Spinal cord (tissue), 9 donors: ENCODE measurements at regions not wholly inside any gene's neighbourhood (a gene's known extent, or its start where the extent isn't known, plus 50 kb on each side); places are given as distances from the start of the nearest gene placed in this dataset.
A peak's percentile ranks its signal among the peaks of the same experiment; 100 is the strongest.

Source experiments
- DNase-seq, 6 donors: peaks; one replicate each; pipeline versions ENCODE4 v3.0.0 to v3.0.0-alpha.2; 2013 to 2015; ENCODE audit warnings: low spot score in 6 of 6, low read depth in 4 of 6
- H3K27ac ChIP-seq: one replicate; pipeline ENCODE4 v1.5.1; 2013; ENCODE audit warnings: low read depth, low read length, control low read depth
- H3K27me3 ChIP-seq: one replicate; pipeline ENCODE4 v1.6.1; 2013; ENCODE audit warnings: low read length; ENCODE audit not compliant: control insufficient read depth, insufficient read depth
- H3K36me3 ChIP-seq: one replicate; pipeline ENCODE4 v1.6.1; 2013; ENCODE audit warnings: low read length; ENCODE audit not compliant: control insufficient read depth, insufficient read depth
- H3K4me1 ChIP-seq: one replicate; pipeline ENCODE4 v1.6.1; 2013; ENCODE audit warnings: low read length; ENCODE audit not compliant: control insufficient read depth, insufficient read depth
- H3K4me3 ChIP-seq: one replicate; pipeline ENCODE4 v1.5.1; 2013; ENCODE audit warnings: low read depth, low read length, control low read depth
- H3K9me3 ChIP-seq: one replicate; pipeline ENCODE4 v1.6.1; 2013; ENCODE audit warnings: low read length; ENCODE audit not compliant: control insufficient read depth, insufficient read depth
- WGBS: methylation state at CpG from one replicate; pipeline ENCODE4 v1.1.5; 2013; ENCODE audit warnings: missing lambda C conversion rate; ENCODE audit not compliant: insufficient coverage; 5-methylcytosine and 5-hydroxymethylcytosine counted together
- donor health status: healthy.

DNA sequence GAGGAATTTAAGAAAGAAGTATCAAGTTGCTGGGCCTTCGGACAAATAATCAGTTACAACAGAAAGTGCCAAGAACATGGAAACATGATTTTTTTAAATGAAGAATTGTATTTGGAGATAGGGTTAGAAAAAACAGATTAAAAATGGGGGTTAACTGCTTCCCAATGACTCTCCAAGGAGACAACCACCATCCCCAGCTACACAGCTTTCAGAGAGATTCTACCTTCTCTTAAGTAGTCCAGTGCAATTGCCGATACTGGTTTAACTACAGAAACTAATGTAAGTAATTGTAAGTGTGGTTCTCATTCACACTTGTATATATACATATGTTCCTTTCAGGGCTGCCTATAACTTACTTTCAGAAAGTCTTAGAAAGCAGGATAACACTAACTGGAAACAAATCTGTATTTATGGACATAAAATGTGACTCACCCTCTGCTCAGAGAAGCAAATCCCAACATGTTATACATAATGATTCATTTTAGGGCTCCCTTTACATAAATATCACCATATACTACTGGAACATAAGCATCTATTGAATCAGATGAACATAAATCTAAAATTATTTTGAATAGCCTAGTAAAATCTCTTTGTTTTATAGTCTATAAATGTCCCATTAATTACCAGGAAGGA lies 248.9 kb upstream of the UGT8 start:
- H3K4me3 ChIP-seq = no peak overlapping the region
- H3K27ac ChIP-seq = no peak overlapping the region
- H3K27me3 ChIP-seq = no peaks in the 10 kb centered on the region
- no peaks in the 10 kb centered on the region for H3K9me3 ChIP-seq
- H3K4me1 ChIP-seq = no peaks in the 10 kb centered on the region
- H3K36me3 ChIP-seq = no peaks in the 10 kb centered on the region
- peak in 1 of 6 donors; percentile 15 for DNase-seq
- 100% methylated on average over 1 of the region's 2 CpGs for WGBS

DNA sequence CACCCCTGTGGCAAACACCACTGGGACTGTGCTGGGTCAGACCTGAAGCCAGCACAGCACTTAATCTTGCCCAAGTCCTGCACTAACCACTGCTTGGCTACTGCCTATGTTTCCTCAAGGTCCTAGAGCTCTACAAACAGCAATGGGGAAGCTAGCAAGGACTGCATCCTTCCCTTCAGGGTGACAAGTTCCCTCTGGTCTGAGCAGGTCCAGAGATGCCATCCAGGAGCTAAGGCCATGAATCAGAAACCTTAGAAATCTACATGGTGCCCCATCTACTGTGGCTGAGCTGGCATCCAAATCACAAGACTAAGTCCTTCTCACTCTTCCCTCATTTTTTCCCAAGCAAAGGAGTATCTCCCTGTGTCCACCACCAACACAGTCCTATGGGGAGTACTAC lies 239.7 kb upstream of the UGT8 start:
- no peaks in the 10 kb centered on the region for H3K9me3 ChIP-seq
- H3K27ac ChIP-seq = no peak overlapping the region
- no peaks in the 10 kb centered on the region for H3K36me3 ChIP-seq
- no peaks in the 10 kb centered on the region for H3K27me3 ChIP-seq
- no peak overlapping the region for H3K4me3 ChIP-seq
- no peak for DNase-seq
- no peaks in the 10 kb centered on the region for H3K4me1 ChIP-seq

DNA sequence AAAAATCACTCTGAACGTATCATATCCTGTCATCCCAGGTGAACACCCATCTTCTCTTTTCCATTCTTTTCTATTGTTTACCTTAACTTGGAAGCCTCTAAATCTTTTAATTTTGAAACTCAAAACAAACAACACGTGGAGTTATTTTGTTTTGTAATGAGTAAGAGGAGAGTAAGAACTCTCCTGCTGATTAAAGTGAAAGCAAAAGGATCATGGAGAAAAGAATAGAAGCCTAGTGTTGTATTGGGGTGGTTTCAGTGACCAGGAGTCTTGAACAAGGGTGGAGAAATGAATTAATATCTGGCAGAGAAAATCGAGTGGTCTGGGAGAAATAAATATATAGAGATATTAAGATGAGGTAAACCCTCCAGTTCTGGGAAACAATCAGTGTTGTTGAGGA lies 237.4 kb upstream of the UGT8 start:
- H3K9me3 ChIP-seq = no peaks in the 10 kb centered on the region
- H3K27me3 ChIP-seq = no peaks in the 10 kb centered on the region
- WGBS = no CpG with 5 or more reads among the region's 3 CpGs
- no peak for DNase-seq
- no peaks in the 10 kb centered on the region for H3K36me3 ChIP-seq
- H3K4me1 ChIP-seq = no peaks in the 10 kb centered on the region
- H3K4me3 ChIP-seq = no peak overlapping the region
- no peak overlapping the region for H3K27ac ChIP-seq

DNA sequence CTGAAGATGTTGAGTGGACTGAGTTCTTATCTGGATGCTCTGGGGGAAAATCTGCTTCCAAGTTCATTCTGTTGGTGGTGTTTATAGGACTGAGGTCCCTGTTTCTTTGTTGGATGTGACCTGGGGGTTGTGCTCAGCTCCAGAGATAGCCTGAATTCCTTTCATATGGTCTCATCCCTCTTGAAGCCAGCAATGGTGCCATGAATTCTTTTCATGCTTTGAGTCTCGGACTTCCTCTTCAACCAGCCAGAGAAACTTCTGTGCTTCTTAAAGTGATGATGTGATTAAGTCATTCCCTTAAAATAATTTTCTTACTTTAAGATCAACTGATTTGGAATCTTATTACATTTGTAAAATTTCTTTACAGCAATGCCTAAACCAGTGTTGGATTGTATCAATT lies 233.8 kb upstream of the UGT8 start:
- Histone ChIP-seq H3K9me3 (no peaks in the 10 kb centered on the region), H3K4me1 (no peaks in the 10 kb centered on the region), H3K27ac (no peak overlapping the region), H3K27me3 (no peaks in the 10 kb centered on the region), H3K36me3 (no peaks in the 10 kb centered on the region), H3K4me3 (no peak overlapping the region)
- no peak for DNase-seq
- WGBS = no CpG with 5 or more reads among the region's 1 CpG

DNA sequence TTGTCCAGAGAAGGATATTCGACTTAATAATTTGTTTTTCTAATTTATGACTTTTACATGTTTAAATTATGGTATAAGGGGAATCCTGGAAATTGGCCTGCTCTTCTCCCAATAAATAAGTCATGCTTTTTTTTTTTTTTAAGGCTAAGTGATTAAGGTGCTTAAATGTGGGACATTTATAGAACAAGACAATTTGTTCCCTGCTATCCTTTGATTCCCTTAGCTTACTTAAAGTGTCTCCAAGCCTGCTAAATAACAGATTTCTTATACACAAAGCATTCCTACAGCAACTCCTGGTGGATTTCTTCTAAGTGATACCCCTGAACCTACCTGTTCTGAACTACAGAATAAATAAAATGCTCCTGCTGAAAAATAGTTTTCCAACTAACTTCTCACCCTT lies 233.0 kb upstream of the UGT8 start:
- no peaks in the 10 kb centered on the region for H3K4me1 ChIP-seq
- no peak overlapping the region for H3K27ac ChIP-seq
- DNase-seq = no peak
- no peaks in the 10 kb centered on the region for H3K36me3 ChIP-seq
- no peak overlapping the region for H3K4me3 ChIP-seq
- no peaks in the 10 kb centered on the region for H3K9me3 ChIP-seq
- no CpG with 5 or more reads among the region's 1 CpG for WGBS
- H3K27me3 ChIP-seq = no peaks in the 10 kb centered on the region

DNA sequence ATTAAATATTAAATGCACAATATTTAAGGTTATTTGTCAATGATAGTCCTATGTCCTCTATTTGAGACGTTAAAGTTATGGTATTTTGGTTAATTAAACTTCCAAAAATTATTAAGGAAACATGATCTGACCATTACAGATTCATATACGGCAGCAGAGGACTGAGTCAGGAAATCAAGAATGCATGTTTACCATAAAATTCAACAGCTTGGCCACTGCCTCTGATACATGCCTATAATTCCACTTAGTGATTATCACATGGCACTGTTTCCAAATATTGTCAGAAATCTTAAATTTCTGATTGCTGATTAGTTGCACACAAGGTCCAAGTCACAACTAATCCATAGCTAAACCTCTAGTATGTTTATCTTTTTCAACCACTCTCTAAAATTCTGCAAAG lies 232.2 kb upstream of the UGT8 start:
- WGBS = 100% methylated on average over 1 of the region's 2 CpGs
- DNase-seq = no peak
- no peaks in the 10 kb centered on the region for H3K36me3 ChIP-seq
- no peaks in the 10 kb centered on the region for H3K4me1 ChIP-seq
- H3K4me3 ChIP-seq = no peak overlapping the region
- H3K9me3 ChIP-seq = no peaks in the 10 kb centered on the region
- H3K27me3 ChIP-seq = no peaks in the 10 kb centered on the region
- H3K27ac ChIP-seq = no peak overlapping the region

DNA sequence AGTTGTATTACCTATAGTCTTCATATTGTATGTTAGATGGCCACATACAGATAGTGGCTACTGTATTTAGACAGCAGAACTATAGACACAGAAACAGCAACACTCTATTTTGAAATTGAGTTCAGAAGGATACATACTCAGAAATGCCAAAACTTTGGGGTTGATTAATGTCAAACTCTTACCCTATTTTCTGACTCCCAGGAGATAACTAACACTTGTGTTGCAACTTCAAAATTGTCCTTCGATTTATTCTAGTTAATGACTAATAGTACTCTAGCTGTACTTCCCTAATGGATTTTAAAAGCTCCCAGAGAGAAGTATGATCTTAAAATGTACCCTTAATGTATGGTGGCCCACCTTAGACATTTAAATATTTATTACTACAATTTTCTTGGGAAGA lies 229.9 kb upstream of the UGT8 start:
- Histone ChIP-seq H3K27me3 (no peaks in the 10 kb centered on the region), H3K4me3 (no peak overlapping the region), H3K4me1 (no peaks in the 10 kb centered on the region), H3K36me3 (no peaks in the 10 kb centered on the region), H3K9me3 (no peaks in the 10 kb centered on the region), H3K27ac (no peak overlapping the region)
- DNase-seq = no peak
- WGBS = no CpG with 5 or more reads among the region's 1 CpG

DNA sequence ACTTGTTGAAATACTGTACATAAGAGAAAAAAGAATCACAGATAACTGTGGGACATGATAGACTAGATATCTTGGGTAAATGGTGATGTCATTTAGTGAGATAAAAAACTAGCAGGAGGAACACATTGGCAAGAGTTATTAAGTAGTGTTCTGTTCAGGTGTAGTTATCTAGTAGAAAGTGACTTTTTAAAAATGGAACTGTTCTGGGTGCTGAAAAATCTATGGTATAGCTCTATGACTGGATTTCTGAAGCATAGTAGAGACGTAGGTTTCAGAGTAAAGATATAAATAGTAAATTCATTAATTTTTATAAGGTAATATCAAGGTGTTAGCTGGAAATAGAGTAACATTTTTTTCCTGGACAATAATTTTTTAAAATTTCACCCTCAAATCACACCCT lies 225.1 kb upstream of the UGT8 start:
- no CpG with 5 or more reads among the region's 1 CpG for WGBS
- no peak for DNase-seq
- Histone ChIP-seq H3K4me1 (no peaks in the 10 kb centered on the region), H3K9me3 (no peaks in the 10 kb centered on the region), H3K4me3 (no peak overlapping the region), H3K36me3 (no peaks in the 10 kb centered on the region), H3K27me3 (no peaks in the 10 kb centered on the region), H3K27ac (no peak overlapping the region)

DNA sequence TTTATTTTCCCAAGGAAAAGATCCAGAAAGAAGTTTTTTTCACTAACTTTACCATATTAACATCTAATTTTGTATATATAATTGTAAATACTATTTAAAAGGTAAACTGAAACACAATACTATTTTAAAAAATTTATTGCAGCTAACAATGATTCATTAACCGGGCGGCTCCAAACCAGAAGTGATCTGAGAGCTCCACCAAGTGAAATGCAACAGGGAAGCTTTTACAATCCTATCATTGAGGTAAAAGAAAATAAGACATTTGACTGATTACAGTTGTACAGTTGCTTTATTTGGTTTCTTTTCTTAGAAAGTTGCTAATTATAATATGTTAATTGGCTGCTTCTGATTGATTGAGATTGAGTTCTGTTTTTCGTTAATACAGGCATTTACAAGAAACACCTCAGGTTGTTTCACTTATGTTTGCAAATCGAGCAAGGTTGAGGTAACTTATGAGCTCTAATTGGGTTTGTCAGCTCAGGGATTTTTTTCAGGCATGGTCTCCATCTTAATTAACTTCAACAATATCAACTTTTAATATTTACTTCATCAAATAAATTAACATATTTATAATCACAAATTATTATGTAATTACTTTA lies 220.2 kb upstream of the UGT8 start:
- DNase-seq = peak in 4 of 6 donors; percentile 11 to 79 (median 38)
- H3K9me3 ChIP-seq = no peaks in the 10 kb centered on the region
- H3K36me3 ChIP-seq = no peaks in the 10 kb centered on the region
- H3K27ac ChIP-seq = no peak overlapping the region
- H3K4me1 ChIP-seq = no peaks in the 10 kb centered on the region
- WGBS = no CpG with 5 or more reads among the region's 4 CpGs
- no peaks in the 10 kb centered on the region for H3K27me3 ChIP-seq
- no peak overlapping the region for H3K4me3 ChIP-seq

DNA sequence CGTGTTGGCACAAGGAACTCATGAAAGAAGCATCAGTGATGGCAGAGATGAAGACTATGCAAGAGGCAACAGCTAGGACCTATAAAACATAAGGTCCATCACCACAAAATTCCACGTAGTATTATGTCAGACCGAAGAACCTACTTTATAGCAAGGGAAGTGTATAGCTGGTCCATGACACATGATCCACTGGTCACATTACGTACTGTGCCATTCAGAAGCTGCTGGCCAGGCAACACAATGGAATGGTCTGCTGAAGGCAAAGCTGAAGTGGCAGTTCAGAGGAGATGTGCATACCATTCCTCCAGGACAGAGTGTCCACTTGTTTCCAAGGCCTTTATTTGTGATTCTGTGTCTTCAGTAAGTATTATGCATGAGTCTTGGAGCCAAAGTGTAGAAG lies 215.5 kb upstream of the UGT8 start:
- no peak for DNase-seq
- no peaks in the 10 kb centered on the region for H3K27me3 ChIP-seq
- H3K36me3 ChIP-seq = no peaks in the 10 kb centered on the region
- WGBS = 97% methylated on average over 3 of the region's 4 CpGs
- no peaks in the 10 kb centered on the region for H3K4me1 ChIP-seq
- H3K4me3 ChIP-seq = no peak overlapping the region
- H3K9me3 ChIP-seq = no peaks in the 10 kb centered on the region
- no peak overlapping the region for H3K27ac ChIP-seq
